GM10248 (cell line): ENCODE measurements at regions not wholly inside any gene's neighbourhood (a gene's known extent, or its start where the extent isn't known, plus 50 kb on each side); places are given as distances from the start of the nearest gene placed in this dataset.

ENCODE experiments used
- CTCF ChIA-PET: fragments of 300-600 bp; sonication (Branson Sonifier 250); formaldehyde crosslinking; extraction: SDS; loops from one replicate; lab custom pipeline; 2021; ENCODE audit warnings: antibody characterized with exemption; lab: Yijun Ruan, JAX
- POLR2A ChIA-PET: fragments of 350-650 bp; sonication (Branson Sonifier 250); formaldehyde crosslinking; extraction: SDS; loops from one replicate; lab custom pipeline; 2020; ENCODE audit warnings: antibody characterized with exemption; lab: Yijun Ruan, JAX
- DNase-seq: peaks from one replicate; pipeline ENCODE4 v3.0.0; 2012; ENCODE audit errors: extremely low spot score
- CTCF ChIP-seq: IDR thresholded peaks from 2 replicates; pipeline ENCODE4 v1.5.1; 2012; ENCODE audit warnings: mild to moderate bottlenecking, low read depth; ENCODE audit errors: extremely low read depth, missing control alignments, control extremely low read depth

- ChIA-PET POLR2A (no interaction called here), CTCF (interaction anchor here (1.0 kb wide), 1 partner anchor 33 kb away, joined by 3 read pairs; no protein-coding TSS in a partner anchor)
- DNase-seq: no peak
- no peak for TF ChIP-seq CTCF
These were observed 128.1 kb downstream of the ACTL7B start for GRCh38 chr9:108727580-108728111.

- no peak for DNase-seq
- TF ChIP-seq CTCF: no peak
- POLR2A ChIA-PET: no interaction called here
- CTCF ChIA-PET: no interaction called here
These were observed 131.1 kb downstream of the ACTL7B start for GRCh38 chr9:108724652-108725051.

GRCh38 chr9:108724122-108724521 lies 131.7 kb downstream of the ACTL7B start:
- CTCF ChIA-PET: interaction anchor here (1.8 kb wide), 1 partner anchor 10 kb away, joined by 7 read pairs; no protein-coding TSS in a partner anchor

GRCh38 chr9:108722396-108722795 lies 133.4 kb downstream of the ACTL7B start:
- no peak for DNase-seq
- TF ChIP-seq CTCF: no peak
- ChIA-PET CTCF (interaction anchor here (1.8 kb wide), 1 partner anchor 8 kb away, joined by 7 read pairs; no protein-coding TSS in a partner anchor), POLR2A (no interaction called here)

More at GRCh38 chr9:108724122-108724521, 131.7 kb downstream of the ACTL7B start:
- TF ChIP-seq CTCF: no peak
- POLR2A ChIA-PET: no interaction called here
- DNase-seq: no peak

GRCh38 chr9:108720191-108720642 lies 135.6 kb downstream of the ACTL7B start:
- no peak for DNase-seq
- CTCF ChIA-PET: no interaction called here
- TF ChIP-seq CTCF: no peak
- POLR2A ChIA-PET: no interaction called here

GRCh38 chr9:108710424-108710823 lies 145.4 kb downstream of the ACTL7B start:
- no peak for DNase-seq
- ChIA-PET POLR2A (no interaction called here), CTCF (no interaction called here)
- no peak for TF ChIP-seq CTCF

- POLR2A ChIA-PET: no interaction called here
- CTCF ChIA-PET: no interaction called here
- DNase-seq: no peak
- TF ChIP-seq CTCF: no peak
These were observed 145.8 kb downstream of the ACTL7B start for GRCh38 chr9:108709997-108710396.
